Breast epithelium (tissue), 3 donors: ENCODE measurements at regions not wholly inside any gene's neighbourhood (a gene's known extent, or its start where the extent isn't known, plus 50 kb on each side); places are given as distances from the start of the nearest gene placed in this dataset.

ENCODE experiments used
- CTCF ChIP-seq, 3 donors: fragments of 450-650 bp; IDR thresholded peaks; one replicate each; pipeline ENCODE4 v1.5.1; 2016 to 2017; ENCODE audit warnings: antibody characterized with exemption in 3 of 3, mild to moderate bottlenecking in 3 of 3, moderate library complexity in 3 of 3
- POLR2A ChIP-seq: fragments of 450-650 bp; IDR thresholded peaks from one replicate; pipeline ENCODE4 v1.6.1; 2016; ENCODE audit warnings: antibody characterized with exemption, mild to moderate bottlenecking, moderate library complexity
- POLR2AphosphoS5 ChIP-seq, 3 donors: sonication (generic); formaldehyde crosslinking; IDR thresholded peaks; one replicate each; pipeline ENCODE4 v1.6.1; 2017; ENCODE audit warnings: antibody characterized with exemption in 3 of 3

GRCh38 chr20:54713727-54714126 is 238.3 kb downstream of the DOK5 start:
- TF ChIP-seq CTCF (IDR thresholded peaks at IDR 0.05) (no peak), POLR2AphosphoS5 (IDR thresholded peaks at IDR 0.05) (no peak), POLR2A (no peak)
